ENCODE measurements at regions not wholly inside any gene's neighbourhood (a gene's known extent, or its start where the extent isn't known, plus 50 kb on each side); places are given as distances from the start of the nearest gene placed in this dataset.

- intact Hi-C loops (cut with DNase I), result no loop called here
- 66% methylated on average over 2 of the region's 2 CpGs for WGBS
Observed at GRCh38 chr5:135704616-135705015, 125.8 kb upstream of the CXCL14 start.

GRCh38 chr5:135703016-135703550 lies 124.3 kb upstream of the CXCL14 start:
- H3K27ac ChIP-seq (replicated peaks in 1 of 4), result no peak overlapping the region
- WGBS, result 83% methylated on average over 4 of the region's 4 CpGs
- intact Hi-C loops (cut with DNase I), result no loop called here
- H3K27me3 ChIP-seq, result no peaks in the 10 kb centered on the region
- H3K9me3 ChIP-seq, result no peaks in the 10 kb centered on the region
- TF ChIP-seq POLR2AphosphoS5 (IDR thresholded peaks at IDR 0.05), result no peak
- TF ChIP-seq CTCF (IDR thresholded peaks at IDR 0.05), result no peak
- H3K4me1 ChIP-seq, result no peaks in the 10 kb centered on the region
- no peak overlapping the region for H3K4me3 ChIP-seq
- no peaks in the 10 kb centered on the region for H3K36me3 ChIP-seq
- DNase-seq (ENCODE audit: extremely low spot score), result no peak

More at GRCh38 chr5:135704616-135705015, 125.8 kb upstream of the CXCL14 start:
- DNase-seq (ENCODE audit: extremely low spot score), result no peak
- Histone ChIP-seq H3K36me3 (no peaks in the 10 kb centered on the region), H3K4me3 (no peak overlapping the region), H3K27me3 (no peaks in the 10 kb centered on the region), H3K27ac (replicated peaks in 1 of 4) (no peak overlapping the region), H3K9me3 (no peaks in the 10 kb centered on the region), H3K4me1 (no peaks in the 10 kb centered on the region)
- TF ChIP-seq EP300 (IDR thresholded peaks at IDR 0.05) (no peak), POLR2AphosphoS5 (IDR thresholded peaks at IDR 0.05) (no peak), CTCF (IDR thresholded peaks at IDR 0.05) (no peak), POLR2A (IDR thresholded peaks at IDR 0.05; ENCODE audit: low read depth) (no peak)

GRCh38 chr5:135702191-135702590 lies 123.4 kb upstream of the CXCL14 start:
- TF ChIP-seq EP300 (IDR thresholded peaks at IDR 0.05) (no peak), POLR2AphosphoS5 (IDR thresholded peaks at IDR 0.05) (no peak), POLR2A (IDR thresholded peaks at IDR 0.05; ENCODE audit: low read depth) (no peak), CTCF (IDR thresholded peaks at IDR 0.05) (no peak)
- Histone ChIP-seq H3K4me1 (no peaks in the 10 kb centered on the region), H3K4me3 (no peak overlapping the region), H3K27me3 (no peaks in the 10 kb centered on the region), H3K27ac (replicated peaks in 1 of 4) (no peak overlapping the region), H3K9me3 (no peaks in the 10 kb centered on the region), H3K36me3 (no peaks in the 10 kb centered on the region)
- DNase-seq (ENCODE audit: extremely low spot score), result no peak
- intact Hi-C loops (cut with DNase I), result no loop called here
- 88% methylated on average over 6 of the region's 6 CpGs for WGBS

GRCh38 chr5:135700731-135701130 lies 121.9 kb upstream of the CXCL14 start:
- Histone ChIP-seq H3K4me3 (no peak overlapping the region), H3K9me3 (no peaks in the 10 kb centered on the region), H3K27ac (replicated peaks in 1 of 4) (no peak overlapping the region), H3K36me3 (no peaks in the 10 kb centered on the region), H3K27me3 (peaks cover 0 to 4% (median 0%) of the 10 kb centered on the region in 4 donors), H3K4me1 (no peaks in the 10 kb centered on the region)
- DNase-seq (ENCODE audit: extremely low spot score), result peak; percentile 77
- intact Hi-C loops (cut with DNase I), result no loop called here
- no peak for TF ChIP-seq CTCF (IDR thresholded peaks at IDR 0.05)
- no peak for TF ChIP-seq POLR2AphosphoS5 (IDR thresholded peaks at IDR 0.05)
- TF ChIP-seq POLR2A (IDR thresholded peaks at IDR 0.05; ENCODE audit: low read depth), result no peak
- TF ChIP-seq EP300 (IDR thresholded peaks at IDR 0.05), result no peak
- WGBS, result 96% methylated on average over 4 of the region's 4 CpGs

GRCh38 chr5:135697959-135698345 lies 119.2 kb upstream of the CXCL14 start:
- Histone ChIP-seq H3K9me3 (no peaks in the 10 kb centered on the region), H3K4me1 (no peaks in the 10 kb centered on the region), H3K36me3 (no peaks in the 10 kb centered on the region), H3K27me3 (peaks cover 0 to 4% (median 0%) of the 10 kb centered on the region in 4 donors), H3K27ac (replicated peaks in 1 of 4) (no peak overlapping the region), H3K4me3 (no peak overlapping the region)
- peak; percentile 91 for DNase-seq (ENCODE audit: extremely low spot score)
- WGBS, result 86% methylated on average over 3 of the region's 3 CpGs
- TF ChIP-seq POLR2AphosphoS5 (IDR thresholded peaks at IDR 0.05) (no peak), CTCF (IDR thresholded peaks at IDR 0.05) (no peak), EP300 (IDR thresholded peaks at IDR 0.05) (no peak), POLR2A (IDR thresholded peaks at IDR 0.05; ENCODE audit: low read depth) (no peak)
- intact Hi-C loops (cut with DNase I), result no loop called here
